NB4 (cell line): ENCODE measurements at regions not wholly inside any gene's neighbourhood (a gene's known extent, or its start where the extent isn't known, plus 50 kb on each side); places are given as distances from the start of the nearest gene placed in this dataset.

Source experiments
- MYC ChIP-seq: IDR thresholded peaks from 2 replicates; pipeline ENCODE4 v1.6.1; 2011; ENCODE audit warnings: low read depth, low read length
- POLR2A ChIP-seq: IDR thresholded peaks from 2 replicates; pipeline ENCODE4 v1.6.1; 2011; ENCODE audit warnings: mild to moderate bottlenecking; ENCODE audit not compliant: insufficient read length; ENCODE audit errors: extremely low read depth
- TF ChIP-seq, protein P1 (sequence below): IDR thresholded peaks from one replicate; pipeline ENCODE4 v1.5.1; 2012; ENCODE audit warnings: low read depth, low read length
- TF ChIP-seq, protein P2 (sequence below): IDR thresholded peaks from 2 replicates; pipeline ENCODE4 v1.6.1; 2011; ENCODE audit warnings: low read depth, low read length

DNA sequence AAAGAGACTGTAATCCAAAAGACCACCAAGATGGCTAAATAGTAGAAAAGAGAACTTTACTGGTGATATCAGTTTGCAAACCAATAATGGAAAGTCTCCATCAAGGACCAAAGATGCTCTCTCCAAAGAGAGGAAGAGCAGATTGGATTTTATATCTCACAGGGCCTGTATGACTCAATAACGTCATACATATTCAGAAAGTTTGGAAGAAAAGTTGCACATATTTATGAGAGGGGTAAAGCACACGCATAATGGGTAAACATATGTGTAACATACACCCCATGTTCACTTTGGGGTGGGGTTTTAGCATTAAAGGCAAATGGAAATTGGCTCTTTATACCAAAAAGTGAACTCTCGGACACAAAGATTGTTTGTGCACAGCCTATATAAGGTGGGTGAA is 274.5 kb upstream of the POU1F1 start:
- TF ChIP-seq, protein P1, sequence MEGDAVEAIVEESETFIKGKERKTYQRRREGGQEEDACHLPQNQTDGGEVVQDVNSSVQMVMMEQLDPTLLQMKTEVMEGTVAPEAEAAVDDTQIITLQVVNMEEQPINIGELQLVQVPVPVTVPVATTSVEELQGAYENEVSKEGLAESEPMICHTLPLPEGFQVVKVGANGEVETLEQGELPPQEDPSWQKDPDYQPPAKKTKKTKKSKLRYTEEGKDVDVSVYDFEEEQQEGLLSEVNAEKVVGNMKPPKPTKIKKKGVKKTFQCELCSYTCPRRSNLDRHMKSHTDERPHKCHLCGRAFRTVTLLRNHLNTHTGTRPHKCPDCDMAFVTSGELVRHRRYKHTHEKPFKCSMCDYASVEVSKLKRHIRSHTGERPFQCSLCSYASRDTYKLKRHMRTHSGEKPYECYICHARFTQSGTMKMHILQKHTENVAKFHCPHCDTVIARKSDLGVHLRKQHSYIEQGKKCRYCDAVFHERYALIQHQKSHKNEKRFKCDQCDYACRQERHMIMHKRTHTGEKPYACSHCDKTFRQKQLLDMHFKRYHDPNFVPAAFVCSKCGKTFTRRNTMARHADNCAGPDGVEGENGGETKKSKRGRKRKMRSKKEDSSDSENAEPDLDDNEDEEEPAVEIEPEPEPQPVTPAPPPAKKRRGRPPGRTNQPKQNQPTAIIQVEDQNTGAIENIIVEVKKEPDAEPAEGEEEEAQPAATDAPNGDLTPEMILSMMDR = no peak
- TF ChIP-seq POLR2A (no peak), MYC (no peak)
- TF ChIP-seq, protein P2, sequence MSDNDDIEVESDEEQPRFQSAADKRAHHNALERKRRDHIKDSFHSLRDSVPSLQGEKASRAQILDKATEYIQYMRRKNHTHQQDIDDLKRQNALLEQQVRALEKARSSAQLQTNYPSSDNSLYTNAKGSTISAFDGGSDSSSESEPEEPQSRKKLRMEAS = no peak
